Subcutaneous abdominal adipose tissue (tissue), 5 donors: ENCODE measurements at regions not wholly inside any gene's neighbourhood (a gene's known extent, or its start where the extent isn't known, plus 50 kb on each side); places are given as distances from the start of the nearest gene placed in this dataset.

ENCODE experiments used
- H3K27ac ChIP-seq: one replicate; pipeline ENCODE4 v1.7.0; 2013; ENCODE audit warnings: low read depth, mild to moderate bottlenecking, inconsistent platforms, low read length, moderate library complexity
- H3K27me3 ChIP-seq, 5 donors: one replicate each; pipeline ENCODE4 v1.7.0; 2013; ENCODE audit warnings: low read length in 5 of 5, inconsistent platforms in 1 of 5; ENCODE audit not compliant: control insufficient read depth in 5 of 5, insufficient read depth in 4 of 5
- H3K36me3 ChIP-seq, 5 donors: one replicate each; pipeline ENCODE4 v1.7.0; 2013; ENCODE audit warnings: low read length in 5 of 5; ENCODE audit not compliant: control insufficient read depth in 5 of 5, insufficient read depth in 5 of 5
- H3K4me1 ChIP-seq, 5 donors: one replicate each; pipeline ENCODE4 v1.7.0; 2013; ENCODE audit warnings: low read length in 5 of 5, mild to moderate bottlenecking in 3 of 5, moderate library complexity in 1 of 5; ENCODE audit not compliant: control insufficient read depth in 5 of 5, insufficient read depth in 5 of 5
- H3K4me3 ChIP-seq, 5 donors: one replicate each; pipeline ENCODE4 v1.7.0; 2013; ENCODE audit warnings: low read length in 5 of 5, low read depth in 1 of 5
- H3K9ac ChIP-seq, 5 donors: one replicate each; pipeline ENCODE4 v1.7.0; 2013; ENCODE audit warnings: low read length in 5 of 5, mild to moderate bottlenecking in 4 of 5, moderate library complexity in 3 of 5
- H3K9me3 ChIP-seq, 5 donors: one replicate each; pipeline ENCODE4 v1.7.0; 2013; ENCODE audit warnings: low read length in 5 of 5; ENCODE audit not compliant: control insufficient read depth in 5 of 5
- donor health status: healthy.
- donor health status: healthy.
- donor health status: healthy.
- donor health status: healthy.
- donor health status: healthy.

- Histone ChIP-seq H3K9ac (no peak overlapping the region), H3K4me1 (no peaks in the 10 kb centered on the region), H3K27me3 (no peaks in the 10 kb centered on the region), H3K4me3 (no peak overlapping the region), H3K9me3 (no peaks in the 10 kb centered on the region), H3K36me3 (no peaks in the 10 kb centered on the region), H3K27ac (no peak overlapping the region)
Observed at GRCh38 chr9:79213417-79214125, 358.2 kb upstream of the TLE4 start.

GRCh38 chr9:79215821-79216220, 355.9 kb upstream of the TLE4 start:
- no peaks in the 10 kb centered on the region for H3K36me3 ChIP-seq
- H3K4me3 ChIP-seq: no peak overlapping the region
- H3K4me1 ChIP-seq: no peaks in the 10 kb centered on the region
- no peaks in the 10 kb centered on the region for H3K27me3 ChIP-seq
- H3K27ac ChIP-seq: no peak overlapping the region
- H3K9me3 ChIP-seq: no peaks in the 10 kb centered on the region
- H3K9ac ChIP-seq: no peak overlapping the region

GRCh38 chr9:79220251-79220650, 351.5 kb upstream of the TLE4 start:
- Histone ChIP-seq H3K9ac (no peak overlapping the region), H3K27me3 (no peaks in the 10 kb centered on the region), H3K4me3 (no peak overlapping the region), H3K36me3 (no peaks in the 10 kb centered on the region), H3K9me3 (peaks cover 0 to 3% (median 0%) of the 10 kb centered on the region in 5 donors), H3K27ac (no peak overlapping the region), H3K4me1 (no peaks in the 10 kb centered on the region)

- H3K27me3 ChIP-seq: no peaks in the 10 kb centered on the region
- H3K27ac ChIP-seq: no peak overlapping the region
- no peak overlapping the region for H3K9ac ChIP-seq
- H3K4me1 ChIP-seq: no peaks in the 10 kb centered on the region
- peaks cover 0 to 3% (median 0%) of the 10 kb centered on the region in 5 donors for H3K9me3 ChIP-seq
- H3K36me3 ChIP-seq: no peaks in the 10 kb centered on the region
- no peak overlapping the region for H3K4me3 ChIP-seq
Observed at GRCh38 chr9:79220666-79221065, 351.1 kb upstream of the TLE4 start.

GRCh38 chr9:79221084-79221483, 350.7 kb upstream of the TLE4 start:
- H3K4me3 ChIP-seq: no peak overlapping the region
- no peaks in the 10 kb centered on the region for H3K27me3 ChIP-seq
- H3K9me3 ChIP-seq: peaks cover 0 to 3% (median 0%) of the 10 kb centered on the region in 5 donors
- H3K4me1 ChIP-seq: no peaks in the 10 kb centered on the region
- H3K9ac ChIP-seq: no peak overlapping the region
- no peaks in the 10 kb centered on the region for H3K36me3 ChIP-seq
- no peak overlapping the region for H3K27ac ChIP-seq

GRCh38 chr9:79222483-79222882, 349.3 kb upstream of the TLE4 start:
- H3K4me3 ChIP-seq: no peak overlapping the region
- H3K27ac ChIP-seq: no peak overlapping the region

GRCh38 chr9:79224672-79225433, 346.9 kb upstream of the TLE4 start:
- H3K9ac ChIP-seq: no peak overlapping the region
- no peak overlapping the region for H3K4me3 ChIP-seq
- no peak overlapping the region for H3K27ac ChIP-seq
- H3K4me1 ChIP-seq: no peaks in the 10 kb centered on the region
- peaks cover 0 to 3% (median 0%) of the 10 kb centered on the region in 5 donors for H3K9me3 ChIP-seq
- no peaks in the 10 kb centered on the region for H3K27me3 ChIP-seq
- no peaks in the 10 kb centered on the region for H3K36me3 ChIP-seq

More at GRCh38 chr9:79222483-79222882, 349.3 kb upstream of the TLE4 start:
- H3K9ac ChIP-seq: no peak overlapping the region
- no peaks in the 10 kb centered on the region for H3K27me3 ChIP-seq
- H3K36me3 ChIP-seq: no peaks in the 10 kb centered on the region
- H3K4me1 ChIP-seq: no peaks in the 10 kb centered on the region
- peaks cover 0 to 3% (median 0%) of the 10 kb centered on the region in 5 donors for H3K9me3 ChIP-seq

- no peaks in the 10 kb centered on the region for H3K36me3 ChIP-seq
- H3K9ac ChIP-seq: no peak overlapping the region
- H3K9me3 ChIP-seq: peaks cover 0 to 4% (median 0%) of the 10 kb centered on the region in 5 donors
- H3K27ac ChIP-seq: no peak overlapping the region
- H3K4me1 ChIP-seq: no peaks in the 10 kb centered on the region
- H3K4me3 ChIP-seq: no peak overlapping the region
- no peaks in the 10 kb centered on the region for H3K27me3 ChIP-seq
Observed at GRCh38 chr9:79233542-79233941, 338.2 kb upstream of the TLE4 start.

GRCh38 chr9:79236466-79236865, 335.3 kb upstream of the TLE4 start:
- Histone ChIP-seq H3K36me3 (no peaks in the 10 kb centered on the region), H3K9me3 (peaks cover 0 to 4% (median 0%) of the 10 kb centered on the region in 5 donors), H3K27ac (no peak overlapping the region), H3K4me3 (no peak overlapping the region), H3K27me3 (no peaks in the 10 kb centered on the region), H3K4me1 (no peaks in the 10 kb centered on the region), H3K9ac (no peak overlapping the region)

- Histone ChIP-seq H3K27ac (no peak overlapping the region), H3K4me1 (no peaks in the 10 kb centered on the region), H3K9ac (no peak overlapping the region), H3K27me3 (no peaks in the 10 kb centered on the region), H3K36me3 (no peaks in the 10 kb centered on the region), H3K9me3 (no peaks in the 10 kb centered on the region), H3K4me3 (no peak overlapping the region)
Observed at GRCh38 chr9:79237861-79238260, 333.9 kb upstream of the TLE4 start.
